Activated B cell treated with CpG ODN at 0.5 μM for 24 hours (primary cell): ENCODE measurements at regions not wholly inside any gene's neighbourhood (a gene's known extent, or its start where the extent isn't known, plus 50 kb on each side); places are given as distances from the start of the nearest gene placed in this dataset.
"Not testable (repeated sequence)": the region's sequence is repeated elsewhere in the genome, so short reads cannot be mapped to it uniquely, and the experiment has no call there.

Experiments used
- ATAC-seq: fragments of 200-7000 bp; cut with Tn5 transposase; one replicate; pipeline ENCODE4 v1.10.0; 2021; ENCODE audit warnings: low read depth, mild to moderate bottlenecking, moderate library complexity
- CTCF ChIA-PET: fragments of 350-600 bp; sonication (Branson Sonifier 250); formaldehyde crosslinking; loops from one replicate; lab custom pipeline; 2021; ENCODE audit warnings: antibody characterized with exemption; lab: Charles Lee
- POLR2A ChIA-PET: fragments of 350-600 bp; sonication (Branson Sonifier 250); formaldehyde crosslinking; loops from one replicate; lab custom pipeline; 2021; ENCODE audit warnings: antibody characterized with exemption; lab: Charles Lee
- DNase-seq: peaks from one replicate; pipeline ENCODE4 v3.0.0; 2022
- H3K27ac Mint-ChIP-seq: one replicate; pipeline ENCODE4 v1.8.0; 2020; ENCODE audit warnings: mixed read lengths
- H3K27me3 Mint-ChIP-seq: one replicate; pipeline ENCODE4 v1.8.0; 2021; ENCODE audit warnings: mixed read lengths
- H3K36me3 Mint-ChIP-seq: one replicate; pipeline ENCODE4 v1.8.0; 2021; ENCODE audit warnings: low read depth, mixed read lengths
- H3K4me1 Mint-ChIP-seq: one replicate; pipeline ENCODE4 v1.8.0; 2021; ENCODE audit warnings: mixed read lengths
- H3K4me3 Mint-ChIP-seq: one replicate; pipeline ENCODE4 v1.8.0; 2020; ENCODE audit warnings: mild to moderate bottlenecking, mixed read lengths
- H3K9me3 Mint-ChIP-seq: one replicate; pipeline ENCODE4 v1.8.0; 2020; ENCODE audit warnings: mixed read lengths
- intact Hi-C: fragments of 100-400 bp; cut with micrococcal nuclease; formaldehyde crosslinking; loops from one replicate; pipeline ENCODE4 v1.15.1; 2024

GRCh38 chr9:66261576-66261975 lies 524.6 kb downstream of the FOXD4L4 start:
- POLR2A ChIA-PET, H3K36me3 Mint-ChIP-seq, H3K4me1 Mint-ChIP-seq, CTCF ChIA-PET, DNase-seq, H3K27ac Mint-ChIP-seq, H3K9me3 Mint-ChIP-seq, intact Hi-C loops, H3K27me3 Mint-ChIP-seq, ATAC-seq, H3K4me3 Mint-ChIP-seq: not testable (repeated sequence)

- CTCF ChIA-PET, H3K9me3 Mint-ChIP-seq, intact Hi-C loops, H3K4me1 Mint-ChIP-seq, H3K4me3 Mint-ChIP-seq, DNase-seq, POLR2A ChIA-PET, H3K27me3 Mint-ChIP-seq, ATAC-seq, H3K27ac Mint-ChIP-seq, H3K36me3 Mint-ChIP-seq: not testable (repeated sequence)
Measured at GRCh38 chr9:66263621-66264020, 526.7 kb downstream of the FOXD4L4 start.

- CTCF ChIA-PET, intact Hi-C loops, H3K9me3 Mint-ChIP-seq, H3K27me3 Mint-ChIP-seq, DNase-seq, H3K36me3 Mint-ChIP-seq, H3K27ac Mint-ChIP-seq, POLR2A ChIA-PET, H3K4me1 Mint-ChIP-seq, H3K4me3 Mint-ChIP-seq, ATAC-seq: not testable (repeated sequence)
Measured at GRCh38 chr9:66264786-66265185, 527.8 kb downstream of the FOXD4L4 start.

- H3K27me3 Mint-ChIP-seq, intact Hi-C loops, H3K4me1 Mint-ChIP-seq, POLR2A ChIA-PET, H3K9me3 Mint-ChIP-seq, DNase-seq, H3K4me3 Mint-ChIP-seq, CTCF ChIA-PET, H3K36me3 Mint-ChIP-seq, H3K27ac Mint-ChIP-seq, ATAC-seq: not testable (repeated sequence)
Measured at GRCh38 chr9:66266202-66266601, 529.3 kb downstream of the FOXD4L4 start.

GRCh38 chr9:66266856-66267430 lies 530.0 kb downstream of the FOXD4L4 start:
- H3K4me3 Mint-ChIP-seq, H3K4me1 Mint-ChIP-seq, POLR2A ChIA-PET, H3K27ac Mint-ChIP-seq, DNase-seq, H3K36me3 Mint-ChIP-seq, CTCF ChIA-PET, H3K9me3 Mint-ChIP-seq, ATAC-seq, intact Hi-C loops, H3K27me3 Mint-ChIP-seq: not testable (repeated sequence)

GRCh38 chr9:66267684-66268083 lies 530.7 kb downstream of the FOXD4L4 start:
- intact Hi-C loops, H3K36me3 Mint-ChIP-seq, DNase-seq, H3K4me1 Mint-ChIP-seq, H3K27ac Mint-ChIP-seq, POLR2A ChIA-PET, H3K9me3 Mint-ChIP-seq, H3K27me3 Mint-ChIP-seq, H3K4me3 Mint-ChIP-seq, CTCF ChIA-PET: not testable (repeated sequence)
- peak; percentile 66 for ATAC-seq

- H3K4me1 Mint-ChIP-seq, ATAC-seq, POLR2A ChIA-PET, CTCF ChIA-PET, H3K27ac Mint-ChIP-seq, H3K9me3 Mint-ChIP-seq, H3K36me3 Mint-ChIP-seq, H3K27me3 Mint-ChIP-seq, intact Hi-C loops, DNase-seq: not testable (repeated sequence)
- peak overlapping the region; percentile 28 for H3K4me3 Mint-ChIP-seq
Measured at GRCh38 chr9:66269024-66269423, 532.1 kb downstream of the FOXD4L4 start.

GRCh38 chr9:66269783-66270182 lies 532.8 kb downstream of the FOXD4L4 start:
- peak; percentile 48 for DNase-seq
- intact Hi-C loops, CTCF ChIA-PET, H3K27ac Mint-ChIP-seq, ATAC-seq, H3K36me3 Mint-ChIP-seq, H3K4me1 Mint-ChIP-seq, H3K9me3 Mint-ChIP-seq, H3K27me3 Mint-ChIP-seq, POLR2A ChIA-PET: not testable (repeated sequence)
- H3K4me3 Mint-ChIP-seq: peak overlapping the region; percentile 86

- H3K36me3 Mint-ChIP-seq, H3K4me3 Mint-ChIP-seq, ATAC-seq, DNase-seq, H3K27me3 Mint-ChIP-seq, H3K27ac Mint-ChIP-seq, intact Hi-C loops, H3K4me1 Mint-ChIP-seq, H3K9me3 Mint-ChIP-seq, CTCF ChIA-PET, POLR2A ChIA-PET: not testable (repeated sequence)
Measured at GRCh38 chr9:66278809-66279208, 541.9 kb downstream of the FOXD4L4 start.
